ENCODE measurements at regions not wholly inside any gene's neighbourhood (a gene's known extent, or its start where the extent isn't known, plus 50 kb on each side); places are given as distances from the start of the nearest gene placed in this dataset.
"Not testable (repeated sequence)": the region's sequence is repeated elsewhere in the genome, so short reads cannot be mapped to it uniquely, and the experiment has no call there.

- DNase-seq, result no peak
Observed at GRCh38 chr7:34493752-34494151, 164.3 kb upstream of the NPSR1 start.

DNA sequence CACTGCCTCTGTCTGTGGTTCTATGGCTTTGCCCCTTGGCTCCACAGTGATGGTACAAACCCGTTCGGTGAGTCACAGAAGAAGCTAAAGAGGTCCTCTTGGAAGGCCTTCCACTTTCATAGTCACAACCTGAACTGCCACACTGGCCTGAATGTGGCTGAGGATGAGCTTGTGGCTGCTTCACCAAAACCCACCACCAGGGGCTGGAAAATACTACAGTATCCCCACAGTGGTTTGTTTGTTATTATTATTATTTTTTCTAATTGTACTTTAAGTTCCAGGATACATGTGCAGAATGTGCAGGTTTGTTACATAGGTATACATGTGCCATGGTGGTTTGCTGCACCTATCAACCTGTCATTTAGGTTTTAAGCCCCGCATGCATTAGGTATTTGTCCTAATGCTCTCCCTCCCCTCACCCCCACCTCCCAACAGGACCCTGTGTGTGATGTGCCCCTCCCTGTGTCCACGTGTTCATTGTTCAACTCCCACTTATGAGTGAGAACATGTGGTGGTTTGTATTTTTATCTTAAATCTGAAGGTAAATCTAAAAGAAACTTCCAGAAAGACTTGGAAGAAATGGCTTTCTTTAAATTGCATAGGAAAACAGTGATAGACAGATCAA is 160.8 kb upstream of the NPSR1 start:
- no peak for DNase-seq

DNA sequence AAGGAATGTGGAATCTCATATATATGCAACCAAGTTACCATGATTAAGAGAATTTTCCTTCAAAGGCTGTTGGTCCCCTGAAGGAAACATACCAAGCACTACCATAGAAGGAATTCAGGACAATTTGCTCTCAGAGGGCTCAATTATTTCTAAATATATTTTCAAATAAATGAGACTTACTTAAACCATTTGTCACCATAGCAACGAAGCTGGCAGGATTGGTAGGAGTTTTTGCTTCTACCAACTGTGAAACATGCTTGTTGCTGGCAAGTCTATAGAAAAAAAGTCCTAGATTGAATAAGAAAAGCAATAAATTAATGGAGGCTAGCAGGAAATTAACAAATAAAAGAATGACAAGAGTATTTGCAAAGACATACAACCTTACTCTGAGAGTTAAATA is 156.9 kb upstream of the NPSR1 start:
- DNase-seq, result no peak

- DNase-seq, result no peak
Observed at GRCh38 chr7:34507191-34507590, 150.8 kb upstream of the NPSR1 start.

DNA sequence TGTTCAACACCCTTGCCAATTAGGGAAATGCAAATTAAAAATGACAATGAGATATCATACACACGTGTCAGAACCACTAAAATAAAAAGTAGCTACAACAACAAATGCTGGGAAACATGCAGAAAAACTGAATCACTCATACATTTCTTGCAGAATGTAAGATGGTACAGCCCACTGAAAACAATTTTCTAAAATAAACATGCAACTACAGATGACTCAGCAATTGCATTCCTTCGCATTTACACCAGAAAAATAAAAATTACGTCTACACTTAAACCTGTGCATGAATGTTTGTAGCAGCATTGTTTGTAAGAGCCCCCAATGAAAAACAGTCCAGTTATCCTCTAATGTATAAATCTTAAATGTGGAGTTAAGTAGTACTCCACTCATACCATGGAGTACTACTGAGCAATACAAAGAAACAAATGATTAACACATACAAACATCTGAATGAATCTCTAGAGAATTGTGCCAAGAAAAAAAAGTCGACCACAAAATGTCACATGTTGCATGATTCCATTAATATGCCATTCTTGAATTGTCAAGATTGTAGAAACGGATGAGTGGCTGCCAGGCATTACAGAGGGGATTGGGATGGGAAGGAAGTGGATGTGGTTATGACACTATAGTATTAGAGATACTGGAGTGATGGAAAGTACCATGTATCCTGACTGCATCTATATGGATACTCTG is 134.6 kb upstream of the NPSR1 start:
- DNase-seq, result no peak

- no peak for DNase-seq
Observed at GRCh38 chr7:34530259-34530658, 127.8 kb upstream of the NPSR1 start.

DNA sequence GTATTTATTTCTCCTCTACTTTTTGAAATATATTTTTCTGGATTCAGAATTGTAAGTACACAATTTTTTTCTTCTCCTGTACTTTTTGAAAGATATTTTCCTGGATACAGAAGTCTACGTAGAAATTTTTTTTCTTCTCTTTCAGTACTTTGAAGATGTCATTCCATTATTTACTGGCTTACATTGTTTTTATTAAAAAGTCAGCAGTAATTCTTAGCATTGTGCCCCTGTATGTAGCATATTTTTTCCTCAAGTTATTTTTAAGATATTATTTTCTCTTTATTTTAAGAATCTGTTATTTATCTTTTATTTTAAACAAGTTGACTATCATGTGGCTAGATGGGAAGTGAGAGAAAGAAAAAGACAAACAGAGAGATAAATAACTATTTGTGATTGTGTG is 119.0 kb upstream of the NPSR1 start:
- no peak for DNase-seq

DNA sequence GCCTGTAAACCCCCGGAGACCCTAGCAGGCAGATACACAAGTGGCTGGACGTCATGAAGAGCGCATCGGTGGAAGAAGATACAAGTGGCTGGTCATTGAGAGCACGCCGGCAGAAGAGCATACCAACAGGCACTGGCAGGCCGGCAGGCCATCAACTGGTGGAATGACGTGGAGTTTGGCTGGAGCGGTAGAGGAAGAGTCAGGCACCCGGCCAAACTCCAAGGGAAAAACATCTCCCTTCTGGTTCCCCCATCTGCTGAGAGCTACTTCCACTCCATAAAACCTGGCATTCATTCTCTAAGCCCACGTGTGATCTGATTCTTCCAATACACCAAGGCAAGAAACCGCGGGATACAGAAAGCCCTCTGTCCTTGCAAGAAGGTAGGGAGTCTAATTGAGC is 113.4 kb upstream of the NPSR1 start:
- DNase-seq, result no peak

- DNase-seq, result no peak
Observed at GRCh38 chr7:34550996-34551395, 107.0 kb upstream of the NPSR1 start.

DNA sequence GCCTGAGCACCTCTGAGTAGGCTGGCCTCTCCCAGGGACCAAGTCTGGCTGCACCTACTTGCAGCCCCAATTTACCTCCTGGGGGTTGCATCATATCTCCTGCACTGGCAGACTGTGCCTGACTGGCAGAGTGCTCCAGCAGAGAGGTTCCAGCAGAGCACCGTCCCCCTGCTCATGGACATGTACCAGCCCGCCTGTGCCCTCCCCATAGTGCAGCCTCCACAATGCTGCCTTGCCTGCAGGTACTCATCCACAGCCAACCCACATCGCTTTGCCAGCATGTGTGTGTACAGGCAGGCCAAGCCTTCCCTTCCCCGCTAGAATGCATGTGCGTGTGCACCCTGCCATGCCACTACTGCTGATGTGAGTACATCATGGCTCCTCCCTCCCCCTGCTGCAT is 105.5 kb upstream of the NPSR1 start:
- DNase-seq, result no peak

- DNase-seq, result no peak
Observed at GRCh38 chr7:34558022-34558421, 100.0 kb upstream of the NPSR1 start.

- no peak for DNase-seq
Observed at GRCh38 chr7:34564091-34564490, 93.9 kb upstream of the NPSR1 start.

GRCh38 chr7:34567906-34568305 is 90.1 kb upstream of the NPSR1 start:
- no peak for DNase-seq

GRCh38 chr7:34569975-34570699 is 87.9 kb upstream of the NPSR1 start:
- DNase-seq, result no peak

DNA sequence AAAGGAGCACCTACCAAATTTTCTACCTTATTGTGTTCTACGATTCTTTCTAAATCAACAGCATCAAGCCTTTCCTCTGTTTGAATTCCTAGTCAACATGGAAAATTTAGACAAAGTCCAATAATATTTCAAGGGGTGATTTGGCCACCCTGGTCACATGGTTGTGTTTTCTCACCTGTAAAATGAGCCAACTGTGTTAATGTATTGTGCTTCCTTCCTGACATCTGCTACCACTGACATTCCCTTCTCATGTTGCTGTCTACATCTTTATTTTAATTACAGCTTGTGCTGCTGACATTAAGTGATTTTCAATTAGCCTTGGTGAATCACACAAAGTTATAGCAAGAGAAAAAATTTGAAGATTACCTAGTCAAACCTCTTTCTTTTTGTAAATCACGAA is 83.0 kb upstream of the NPSR1 start:
- DNase-seq, result no peak

GRCh38 chr7:34577934-34578333 is 80.1 kb upstream of the NPSR1 start:
- DNase-seq, result not testable (repeated sequence)

- DNase-seq, result not testable (repeated sequence)
Observed at GRCh38 chr7:34581698-34582097, 76.3 kb upstream of the NPSR1 start.

- no peak for DNase-seq
Observed at GRCh38 chr7:34584526-34584925, 73.5 kb upstream of the NPSR1 start.

DNA sequence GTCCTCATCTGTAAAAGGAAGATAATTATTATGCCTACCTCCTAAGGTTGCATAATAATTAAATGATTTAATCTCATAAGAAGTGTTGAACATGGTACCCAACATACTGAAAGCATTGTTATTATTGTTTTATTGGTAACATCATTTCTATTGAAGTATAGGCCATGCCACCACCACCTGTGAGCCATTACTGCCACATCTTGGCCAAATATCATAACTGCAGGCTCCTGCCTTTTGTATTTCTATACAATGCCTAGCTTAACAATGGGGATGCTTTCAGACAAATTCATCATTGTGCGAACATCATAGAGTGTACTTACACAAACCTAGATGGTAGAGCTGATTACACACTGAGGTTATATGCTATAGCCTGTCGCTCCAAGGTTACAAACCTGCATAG is 61.1 kb upstream of the NPSR1 start:
- DNase-seq, result no peak

DNA sequence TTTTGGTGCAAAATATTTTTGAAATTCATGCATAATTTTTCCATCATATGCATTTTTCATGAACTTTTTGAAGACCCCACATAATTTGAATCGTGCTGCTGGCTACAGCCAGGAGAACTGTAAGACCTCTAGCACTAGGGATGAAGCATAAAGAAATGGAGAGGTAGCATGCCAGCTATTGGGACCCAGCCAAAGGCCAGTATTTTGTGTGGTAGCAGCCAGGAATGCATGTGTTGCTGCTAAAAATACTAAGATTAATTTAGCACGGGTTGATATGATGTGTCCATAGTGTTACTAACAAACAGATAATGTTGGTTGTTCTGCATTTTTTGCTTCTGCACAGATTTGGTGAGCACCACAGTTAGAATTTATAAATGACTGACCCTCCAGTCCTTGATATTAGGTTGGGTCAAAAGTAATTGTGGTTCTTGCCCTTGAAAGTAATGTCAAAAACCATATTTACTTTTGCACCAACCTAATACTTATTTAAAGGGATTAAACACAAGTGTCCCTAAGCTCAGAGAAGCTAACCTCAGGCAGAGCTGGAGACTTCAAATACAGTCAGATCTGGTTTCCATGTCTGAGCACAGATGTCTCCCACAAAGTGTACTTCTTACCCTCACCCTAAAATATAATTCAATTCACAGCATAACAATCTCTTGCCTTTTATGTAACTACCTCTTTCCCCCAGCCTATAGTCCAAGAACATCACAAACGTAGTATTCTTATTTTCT is 54.1 kb upstream of the NPSR1 start:
- no peak for DNase-seq
